HepG2 (cell line): ENCODE measurements at regions not wholly inside any gene's neighbourhood (a gene's known extent, or its start where the extent isn't known, plus 50 kb on each side); places are given as distances from the start of the nearest gene placed in this dataset.
A peak's percentile ranks its signal among the peaks of the same experiment; 100 is the strongest.

Experiments used
- ATAC-seq: fragments of 200-7000 bp; cut with Tn5 transposase; 3 replicates; pipeline ENCODE4 v1.9.1; 2020; ENCODE audit warnings: mild to moderate bottlenecking, moderate library complexity
- BruUV-seq: library from RNA; stranded (reverse); fragments of 400-500 nt; replicated peaks from 2 replicates; lab custom pipeline; 2021; lab: Mats Ljungman, UMichigan
- CTCF ChIA-PET: fragments of 300-600 bp; formaldehyde crosslinking; extraction: SDS; loops from one replicate; lab custom pipeline; 2021; ENCODE audit warnings: low total read pairs, inconsistent platforms, low intra/inter-chr PET ratio; lab: Yijun Ruan, JAX
- POLR2A ChIA-PET: fragments of 350-600 bp; sonication (Branson Sonifier 250); formaldehyde crosslinking; loops from one replicate; lab custom pipeline; 2020; ENCODE audit warnings: antibody characterized with exemption, inconsistent platforms; lab: Yijun Ruan, JAX
- DNase-seq: peaks from one replicate; pipeline ENCODE4 v3.0.0-alpha.2; 2015; ENCODE audit warnings: low spot score
- FAIRE-seq: peaks from 3 replicates; lab custom pipeline; 2011; peaks lifted over from hg19 to GRCh38; lab: Jason Lieb, UNC
- H2AFZ ChIP-seq: one replicate; pipeline ENCODE4 v1.6.1; 2011; ENCODE audit warnings: low read length, inconsistent platforms
- H3K27ac ChIP-seq: fragments of 300-600 bp; 3 replicates; pipeline ENCODE4 v1.8.0; 2011; ENCODE audit warnings: mixed run types, mild to moderate bottlenecking, mixed read lengths, low read length, inconsistent platforms; ENCODE audit not compliant: insufficient read depth; ENCODE audit errors: extremely low read length
- H3K27me3 ChIP-seq, 2 experiments: fragments of 200-600 bp in 1 of 2; 2 replicates in 1 of 2; 3 replicates in 1 of 2; pipeline versions ENCODE4 v1.6.0 to v1.8.0; 2011; ENCODE audit warnings: low read length in 2 of 2, mild to moderate bottlenecking in 2 of 2, moderate library complexity in 2 of 2, inconsistent platforms in 1 of 2; ENCODE audit not compliant: insufficient read depth in 2 of 2, control insufficient read depth in 1 of 2
- H3K36me3 ChIP-seq, 2 experiments: fragments of 200-600 bp in 1 of 2; replicated peaks in 1 of 2; 2 replicates in 1 of 2; 3 replicates in 1 of 2; pipeline versions ENCODE4 v1.5.1 to v1.8.0; 2011; ENCODE audit warnings: low read length in 2 of 2, inconsistent platforms in 1 of 2; ENCODE audit not compliant: insufficient read depth in 2 of 2, control insufficient read depth in 1 of 2
- H3K4me1 ChIP-seq: 2 replicates; pipeline ENCODE4 v1.5.1; 2012; ENCODE audit warnings: low read length, inconsistent platforms; ENCODE audit not compliant: insufficient read depth
- H3K4me2 ChIP-seq: 2 replicates; pipeline ENCODE4 v1.6.0; 2011; ENCODE audit warnings: low read depth, low read length, inconsistent platforms
- H3K4me3 ChIP-seq, 3 experiments: fragments of 200-600 bp in 1 of 3; sonication (generic), shearing (Covaris generic) in 1 of 3; replicated peaks in 1 of 3; 2 replicates each; pipeline ENCODE4 v1.5.1; 2011 to 2016; ENCODE audit warnings: low read length in 3 of 3, inconsistent platforms in 2 of 3, low read depth in 2 of 3, mild to moderate bottlenecking in 2 of 3, control low read depth in 1 of 3, mixed read lengths in 1 of 3; ENCODE audit not compliant: insufficient read depth in 1 of 3
- H3K79me2 ChIP-seq: one replicate; pipeline ENCODE4 v1.6.1; 2011; ENCODE audit warnings: low read length, inconsistent platforms; ENCODE audit not compliant: insufficient read depth
- H3K9ac ChIP-seq: 2 replicates; pipeline ENCODE4 v1.6.0; 2011; ENCODE audit warnings: mild to moderate bottlenecking, low read depth, low read length, inconsistent platforms; ENCODE audit not compliant: insufficient read depth
- H3K9me3 ChIP-seq: 2 replicates; pipeline ENCODE4 v1.5.1; 2012; ENCODE audit warnings: mild to moderate bottlenecking, low read length
- H4K20me1 ChIP-seq: 2 replicates; pipeline ENCODE4 v1.6.0; 2011; ENCODE audit warnings: inconsistent platforms, mild to moderate bottlenecking, low read length, moderate library complexity; ENCODE audit not compliant: insufficient read depth
- POLR2AphosphoS5 ChIP-seq: IDR thresholded peaks from 2 replicates; pipeline ENCODE4 v1.6.1; 2012; ENCODE audit warnings: low read depth, low read length
- SP1 ChIP-seq, 2 experiments: fragments of 450-650 bp in 1 of 2; sonication (generic) in 1 of 2; formaldehyde crosslinking in 1 of 2; IDR thresholded peaks; 2 replicates each; pipeline versions ENCODE4 v1.4.0 to v1.6.1; 2016 to 2020; ENCODE audit warnings: missing genetic modification reagents in 1 of 2
- ZNF83 ChIP-seq: sonication (generic); formaldehyde crosslinking; IDR thresholded peaks from 2 replicates; pipeline ENCODE4 v1.4.0; 2020; ENCODE audit warnings: missing genetic modification reagents, mild to moderate bottlenecking, borderline replicate concordance
- WGBS: methylation state at CpG from one replicate; pipeline ENCODE4 v1.1.6; 2017; ENCODE audit warnings: low lambda C conversion rate; 5-methylcytosine and 5-hydroxymethylcytosine counted together
- in situ Hi-C: cut with HindIII; loops from 2 replicates; pipeline ENCODE4 v1.10.0; 2017; ENCODE audit warnings: low pct_unique_long_range_greater_than_20kb; ENCODE audit not compliant: extremely low pct_ligation_motif_present
- intact Hi-C: fragments of 100-400 bp; cut with micrococcal nuclease; formaldehyde crosslinking; loops from one replicate; pipeline ENCODE4 v1.10.0; 2022; ENCODE audit not compliant: unreplicated experiment

DNA sequence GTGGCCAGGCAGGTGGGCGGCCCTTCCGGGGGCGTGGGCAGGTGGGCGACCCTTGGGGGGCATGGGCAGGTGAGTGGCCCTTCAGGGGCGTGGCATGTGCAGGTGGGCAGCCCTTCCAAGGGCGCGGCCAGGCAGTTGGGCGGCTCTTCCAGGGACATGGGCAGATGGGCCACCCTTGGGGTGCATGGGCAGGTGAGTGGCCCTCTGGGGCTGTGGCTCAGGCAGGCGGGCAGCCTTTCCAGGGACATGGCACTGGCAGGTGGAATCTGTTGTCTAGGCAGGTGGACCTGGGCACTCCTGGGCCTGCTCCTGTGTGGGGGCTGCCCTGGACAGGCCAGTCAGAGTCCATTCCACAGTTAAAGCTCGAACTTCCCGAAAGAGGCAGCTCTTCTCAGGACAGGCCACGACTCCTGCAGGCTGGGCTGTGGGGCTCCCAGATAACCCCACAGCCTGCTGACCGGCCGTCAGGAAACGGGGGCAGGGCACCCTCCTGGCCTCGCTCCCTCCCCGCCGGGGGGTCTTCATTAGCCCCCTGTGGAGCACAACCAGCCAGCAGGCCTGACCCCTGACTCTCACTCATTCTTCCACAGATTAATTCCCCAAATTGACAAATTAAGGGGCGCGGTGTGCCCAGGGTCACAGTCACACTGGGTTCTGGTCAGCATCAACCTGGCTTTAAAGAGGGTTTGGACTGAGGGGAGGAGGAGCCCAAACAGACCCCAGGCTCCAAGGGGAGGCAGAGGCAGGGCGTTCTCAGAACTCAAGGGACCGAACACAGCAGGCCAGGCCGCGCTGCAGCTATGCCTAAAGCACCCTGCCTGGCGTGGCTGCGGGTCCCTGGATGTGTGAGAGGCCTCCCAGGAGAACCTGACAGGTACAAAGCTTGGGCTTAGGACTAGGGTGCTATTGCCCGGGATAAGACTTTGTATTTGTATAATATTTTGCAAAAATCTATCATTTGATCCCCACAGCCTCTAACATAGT is 130.0 kb downstream of the DLL1 start:
- no peaks in the 10 kb centered on the region for H3K36me3 ChIP-seq
- H3K9ac ChIP-seq: no peak overlapping the region
- ChIA-PET CTCF (no interaction called here), POLR2A (no interaction called here)
- H3K4me1 ChIP-seq: no peaks in the 10 kb centered on the region
- ATAC-seq (no peak), FAIRE-seq (no peak), DNase-seq (no peak)
- H3K4me2 ChIP-seq: no peak overlapping the region
- no peaks in the 10 kb centered on the region for H3K9me3 ChIP-seq
- in situ Hi-C loops: no loop called here
- no peak overlapping the region for H2AFZ ChIP-seq
- H3K27me3 ChIP-seq: peaks cover 1 to 40% of the 10 kb centered on the region in 2 experiments; a peak in 4 of 5 replicates
- no peak overlapping the region for H3K27ac ChIP-seq
- 0 out of 2 replicates have a peak, but pooled peaks cover 2% of the 10 kb centered on the region for H4K20me1 ChIP-seq
- no TSS peak for BruUV-seq
- H3K79me2 ChIP-seq: no peaks in the 10 kb centered on the region
- intact Hi-C loops: loop anchor here (10.0 kb wide), 1 partner anchor 354 kb away; no protein-coding TSS in a partner anchor
- no peak for TF ChIP-seq SP1 (IDR thresholded peaks at IDR 0.05)
- TF ChIP-seq SP1 (CRISPR knock-in tag; IDR thresholded peaks at IDR 0.05): peak; percentile 7; the same call in 1 of the 2 replicates
- TF ChIP-seq POLR2AphosphoS5: no peak
- WGBS: 53% methylated on average over 18 of the region's 27 CpGs
- H3K4me3 ChIP-seq: no peak overlapping the region

DNA sequence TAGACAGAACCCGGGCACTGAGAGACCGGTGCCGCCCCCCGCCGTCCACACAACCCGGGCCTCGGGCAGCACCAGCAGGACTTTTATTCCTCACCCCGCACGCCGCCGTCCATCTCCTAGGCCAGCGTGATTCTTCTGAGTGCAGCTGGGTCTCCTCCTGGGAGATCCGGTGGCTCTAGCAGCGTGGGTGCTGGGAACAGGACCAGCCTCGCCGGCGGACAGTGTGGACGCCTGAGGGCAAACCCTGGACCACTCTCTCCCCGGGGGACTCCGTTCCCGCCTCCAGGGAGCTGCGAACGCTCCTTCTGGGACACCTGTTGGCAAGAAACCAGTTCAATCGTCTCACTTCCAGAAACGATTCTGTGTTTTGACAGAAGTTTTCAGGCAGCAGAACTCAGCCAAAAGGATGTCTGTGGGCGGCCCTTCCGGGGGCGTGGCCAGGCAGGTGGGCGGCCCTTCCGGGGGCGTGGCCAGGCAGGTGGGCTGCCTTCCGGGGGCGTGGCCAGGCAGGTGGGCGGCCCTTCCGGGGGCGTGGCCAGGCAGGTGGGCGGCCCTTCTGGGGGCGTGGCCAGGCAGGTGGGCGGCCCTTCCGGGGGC is 130.7 kb downstream of the DLL1 start:
- Histone ChIP-seq H3K27ac (no peak overlapping the region), H4K20me1 (0 out of 2 replicates have a peak, but pooled peaks cover 2% of the 10 kb centered on the region), H3K79me2 (no peaks in the 10 kb centered on the region), H3K36me3 (no peaks in the 10 kb centered on the region), H3K4me2 (no peak overlapping the region), H3K9me3 (no peaks in the 10 kb centered on the region), H2AFZ (no peak overlapping the region), H3K4me3 (no peak overlapping the region), H3K4me1 (no peaks in the 10 kb centered on the region), H3K9ac (no peak overlapping the region), H3K27me3 (peaks cover 0 to 37% of the 10 kb centered on the region in 2 experiments; a peak in 4 of 5 replicates)
- no TSS peak for BruUV-seq
- no peak for DNase-seq
- no peak for TF ChIP-seq SP1 (IDR thresholded peaks at IDR 0.05)
- peak; percentile 50; the same call in 1 of the 2 replicates for TF ChIP-seq SP1 (CRISPR knock-in tag; IDR thresholded peaks at IDR 0.05)
- TF ChIP-seq ZNF83 (CRISPR knock-in tag): no peak
- in situ Hi-C loops: no loop called here
- intact Hi-C loops: loop anchor here (10.0 kb wide), 1 partner anchor 355 kb away; no protein-coding TSS in a partner anchor
- no peak for ATAC-seq
- WGBS: 66% methylated on average over 32 of the region's 40 CpGs
- FAIRE-seq: no peak
- ChIA-PET CTCF (no interaction called here), POLR2A (no interaction called here)
